HCT116 (cell line): ENCODE measurements at regions not wholly inside any gene's neighbourhood (a gene's known extent, or its start where the extent isn't known, plus 50 kb on each side); places are given as distances from the start of the nearest gene placed in this dataset.

ENCODE experiments used
- ATAC-seq: fragments of 200-7000 bp; cut with Tn5 transposase; 2 replicates; pipeline ENCODE4 v1.9.1; 2020; ENCODE audit warnings: mild to moderate bottlenecking, moderate library complexity
- BruUV-seq: library from RNA; stranded (reverse); fragments of 400-500 nt; replicated peaks from 2 replicates; lab custom pipeline; 2021; lab: Mats Ljungman, UMichigan
- CTCF ChIA-PET: fragments of 300-600 bp; sonication (Branson Sonifier 250); formaldehyde crosslinking; loops from one replicate; lab custom pipeline; 2021; ENCODE audit warnings: antibody characterized with exemption; lab: Charles Lee
- POLR2A ChIA-PET: fragments of 300-600, 350-600 bp; sonication (Branson Sonifier 250); formaldehyde crosslinking; loops from one replicate; lab custom pipeline; 2021; ENCODE audit warnings: antibody characterized with exemption; lab: Charles Lee
- RAD21 ChIA-PET, 2 experiments: fragments of 300-600 bp; sonication (Branson Sonifier 250); formaldehyde crosslinking; loops; one replicate each; lab custom pipeline; 2023; ENCODE audit warnings: low total read pairs in 2 of 2; ENCODE audit not compliant: uncharacterized antibody in 2 of 2, unreplicated experiment in 2 of 2, low non-redundant PET in 1 of 2; lab: Charles Lee
- DNase-seq: peaks from one replicate; pipeline ENCODE4 v3.0.0-alpha.2; 2010; ENCODE audit warnings: low read depth, low spot score
- H2AFZ ChIP-seq: fragments of 200-600 bp; shearing (Covaris generic), sonication (generic); 2 replicates; pipeline ENCODE4 v1.6.1; 2017; ENCODE audit warnings: low read depth, mixed run types, mixed read lengths, antibody characterized with exemption, low read length; ENCODE audit not compliant: poor library complexity, severe bottlenecking
- H3K27ac ChIP-seq: 2 replicates; pipeline ENCODE4 v1.5.1; 2012; ENCODE audit warnings: low read depth, low read length
- H3K27me3 ChIP-seq: fragments of 200-600 bp; sonication (generic); 2 replicates; pipeline ENCODE4 v1.6.1; 2016; ENCODE audit warnings: mixed run types, low read length, mixed read lengths; ENCODE audit not compliant: insufficient read depth
- H3K36me3 ChIP-seq, 2 experiments: fragments of 200-500 bp in 1 of 2; fragments of 200-600 bp in 1 of 2; sonication (Bioruptor generic) in 1 of 2; sonication (generic) in 1 of 2; 2 replicates each; pipeline versions ENCODE4 v1.5.1 to v1.6.1; 2014 to 2016; ENCODE audit warnings: low read length in 2 of 2, inconsistent platforms in 1 of 2, mixed read lengths in 1 of 2, mixed run types in 1 of 2; ENCODE audit not compliant: insufficient read depth in 2 of 2, control insufficient read depth in 1 of 2
- H3K4me1 ChIP-seq, 2 experiments: fragments of 200-600 bp in 1 of 2; sonication (generic) in 1 of 2; 2 replicates each; pipeline versions ENCODE4 v1.5.1 to v1.6.1; 2012 to 2017; ENCODE audit warnings: low read length in 2 of 2, inconsistent platforms in 1 of 2, mild to moderate bottlenecking in 1 of 2, mixed read lengths in 1 of 2, mixed run types in 1 of 2, moderate library complexity in 1 of 2; ENCODE audit not compliant: insufficient read depth in 2 of 2, control insufficient read depth in 1 of 2
- H3K4me2 ChIP-seq: fragments of 200-600 bp; sonication (generic); 2 replicates; pipeline ENCODE4 v1.6.1; 2017; ENCODE audit warnings: mixed run types, low read length, mixed read lengths
- H3K4me3 ChIP-seq, 2 experiments: fragments of 200-600 bp in 1 of 2; sonication (generic) in 1 of 2; replicated peaks in 1 of 2; 2 replicates each; pipeline ENCODE4 v1.5.1; 2011 to 2016; ENCODE audit warnings: low read length in 2 of 2, control low read depth in 1 of 2, low read depth in 1 of 2, mild to moderate bottlenecking in 1 of 2, mixed read lengths in 1 of 2, mixed run types in 1 of 2
- H3K79me2 ChIP-seq: fragments of 200-600 bp; sonication (generic); 2 replicates; pipeline ENCODE4 v1.6.1; 2017; ENCODE audit warnings: mild to moderate bottlenecking, mixed run types, low read length, moderate library complexity, mixed read lengths; ENCODE audit not compliant: insufficient read depth
- H3K9ac ChIP-seq: fragments of 200-600 bp; sonication (generic); 2 replicates; pipeline ENCODE4 v1.6.1; 2016; ENCODE audit warnings: low read length, mixed read lengths
- H3K9me2 ChIP-seq: fragments of 200-600 bp; sonication (generic), shearing (Covaris generic); 2 replicates; pipeline ENCODE4 v1.6.1; 2017; ENCODE audit warnings: mixed run types, mild to moderate bottlenecking, moderate library complexity; ENCODE audit not compliant: insufficient read depth
- H3K9me3 ChIP-seq, 2 experiments: fragments of 200-500 bp in 1 of 2; fragments of 200-600 bp in 1 of 2; sonication (Bioruptor generic) in 1 of 2; sonication (generic) in 1 of 2; 2 replicates each; pipeline ENCODE4 v1.6.1; 2014 to 2017; ENCODE audit warnings: low read length in 2 of 2, mixed read lengths in 2 of 2, inconsistent platforms in 1 of 2, low read depth in 1 of 2, mild to moderate bottlenecking in 1 of 2, mixed run types in 1 of 2, moderate library complexity in 1 of 2; ENCODE audit not compliant: control insufficient read depth in 1 of 2, insufficient read depth in 1 of 2
- H4K20me1 ChIP-seq: fragments of 200-600 bp; sonication (generic), shearing (Covaris generic); 2 replicates; pipeline ENCODE4 v1.6.1; 2017; ENCODE audit warnings: mixed run types, mild to moderate bottlenecking, moderate library complexity; ENCODE audit not compliant: insufficient read depth
- CEBPB ChIP-seq: IDR thresholded peaks from 2 replicates; pipeline ENCODE4 v1.6.1; 2012; ENCODE audit warnings: low read depth
- ELF1 ChIP-seq: IDR thresholded peaks from 2 replicates; pipeline ENCODE4 v1.6.1; 2012; ENCODE audit warnings: low read depth, borderline replicate concordance
- EZH2 ChIP-seq: fragments of 200-600 bp; sonication (generic); IDR thresholded peaks from 2 replicates; pipeline ENCODE4 v1.6.1; 2017; ENCODE audit warnings: antibody characterized with exemption, mixed run types
- EZH2phosphoT487 ChIP-seq: fragments of 200-600 bp; IDR thresholded peaks from 2 replicates; pipeline ENCODE4 v1.6.1; 2018; ENCODE audit warnings: antibody characterized with exemption, borderline replicate concordance
- FOSL1 ChIP-seq: IDR thresholded peaks from 2 replicates; pipeline ENCODE4 v1.6.1; 2012; ENCODE audit warnings: low read depth
- JUND ChIP-seq: IDR thresholded peaks from 2 replicates; pipeline ENCODE4 v1.6.1; 2012
- POLR2AphosphoS5 ChIP-seq: IDR thresholded peaks from 2 replicates; pipeline ENCODE4 v1.6.1; 2011; ENCODE audit warnings: mild to moderate bottlenecking, low read depth, low read length, moderate library complexity
- RAD21 ChIP-seq: IDR thresholded peaks from 2 replicates; pipeline ENCODE4 v1.6.1; 2012; ENCODE audit warnings: low read depth, mild to moderate bottlenecking
- SIN3A ChIP-seq: IDR thresholded peaks from 2 replicates; pipeline ENCODE4 v1.6.1; 2012; ENCODE audit warnings: low read depth
- SP1 ChIP-seq: IDR thresholded peaks from 2 replicates; pipeline ENCODE4 v1.6.1; 2012; ENCODE audit warnings: low read depth
- SRF ChIP-seq: IDR thresholded peaks from 2 replicates; pipeline ENCODE4 v1.6.1; 2012; ENCODE audit warnings: low read depth
- TCF7L2 ChIP-seq: IDR thresholded peaks from 2 replicates; pipeline ENCODE4 v1.7.0; 2011; ENCODE audit warnings: borderline replicate concordance, inconsistent platforms; ENCODE audit not compliant: insufficient read depth, insufficient read length; ENCODE audit errors: extremely low read depth
- ZFX ChIP-seq: fragments of 450-650 bp; IDR thresholded peaks from 2 replicates; pipeline ENCODE4 v1.6.1; 2017
- ZNF274 ChIP-seq: fragments of 200-500 bp; sonication (Bioruptor generic); IDR thresholded peaks from 2 replicates; pipeline ENCODE4 v1.6.1; 2014; ENCODE audit warnings: mild to moderate bottlenecking, low read depth, low read length, inconsistent platforms
- intact Hi-C: fragments of 100-400 bp; cut with micrococcal nuclease; formaldehyde crosslinking; loops from 2 replicates; pipeline ENCODE4 v1.10.0; 2022
- TF ChIP-seq, protein P1 (sequence below), 3 experiments: fragments of 200-600 bp in 1 of 3; sonication (generic) in 1 of 3; IDR thresholded peaks in 2 of 3; conservative IDR thresholded peaks in 1 of 3; 2 replicates each; pipeline ENCODE4 v1.5.1; 2012 to 2017; ENCODE audit warnings: low read depth in 2 of 3, low read length in 2 of 3, antibody characterized with exemption in 1 of 3, borderline replicate concordance in 1 of 3, control low read depth in 1 of 3, mild to moderate bottlenecking in 1 of 3, mixed read lengths in 1 of 3, mixed run types in 1 of 3, moderate library complexity in 1 of 3; ENCODE audit not compliant: insufficient read depth in 1 of 3
- TF ChIP-seq, protein P2 (sequence below): IDR thresholded peaks from 2 replicates; pipeline ENCODE4 v1.6.1; 2012; ENCODE audit warnings: low read depth
- TF ChIP-seq, protein P3 (sequence below): IDR thresholded peaks from 2 replicates; pipeline ENCODE4 v1.6.1; 2012
- TF ChIP-seq, protein P4 (sequence below): IDR thresholded peaks from 2 replicates; pipeline ENCODE4 v1.6.1; 2012

DNA sequence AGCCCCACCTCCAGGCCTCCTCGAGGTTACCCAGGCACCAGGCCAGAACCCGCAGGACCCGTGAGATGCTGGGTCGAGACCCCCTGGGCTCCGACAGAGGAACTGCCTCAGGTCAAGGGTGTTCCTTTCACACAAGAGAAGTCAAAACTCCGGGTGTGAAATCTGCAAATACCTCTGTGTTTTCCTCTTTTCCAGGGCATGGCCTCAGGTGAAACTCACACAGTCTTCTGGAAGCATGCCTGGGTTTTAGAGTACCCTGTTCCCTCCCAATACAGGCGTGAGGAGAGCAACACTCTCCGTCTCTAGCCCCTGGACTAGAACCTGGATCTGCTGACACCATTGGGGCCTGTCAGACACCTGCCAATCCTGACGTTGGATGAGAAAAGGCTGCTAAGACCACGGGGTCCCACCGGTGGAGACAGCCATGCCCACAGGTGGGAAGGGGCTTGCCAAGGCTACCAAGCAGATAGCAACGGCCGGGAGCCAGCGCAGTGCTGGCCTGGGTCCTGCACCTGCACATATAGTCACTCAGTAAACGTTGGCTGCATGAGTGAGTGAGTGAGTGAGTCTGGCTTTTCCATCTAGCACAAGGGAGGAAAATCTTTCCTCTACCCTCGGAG lies 182.0 kb upstream of the PPP1R26 start:
- intact Hi-C loops, result no loop called here
- H4K20me1 ChIP-seq, result no peaks in the 10 kb centered on the region
- H3K9ac ChIP-seq, result no peak overlapping the region
- no peak overlapping the region for H3K4me2 ChIP-seq
- H3K36me3 ChIP-seq, result no peaks in the 10 kb centered on the region
- no peak overlapping the region for H3K27ac ChIP-seq
- ATAC-seq, result no peak
- no peak overlapping the region for H2AFZ ChIP-seq
- H3K27me3 ChIP-seq, result peaks cover 21% of the 10 kb centered on the region; the same call in 1 of the 2 replicates
- no peaks in the 10 kb centered on the region for H3K79me2 ChIP-seq
- no peaks in the 10 kb centered on the region for H3K9me2 ChIP-seq
- BruUV-seq, result no TSS peak
- peaks cover 0 to 10% of the 10 kb centered on the region in 2 experiments; a peak in 3 of 4 replicates for H3K4me1 ChIP-seq
- ChIA-PET CTCF (no interaction called here), POLR2A (no interaction called here)
- TF ChIP-seq SRF (no peak), EZH2phosphoT487 (no peak), SIN3A (no peak), TCF7L2 (no peak), SP1 (no peak), EZH2 (no peak), RAD21 (no peak), ZFX (no peak), ELF1 (no peak), ZNF274 (no peak), CEBPB (no peak), FOSL1 (no peak), JUND (no peak), POLR2AphosphoS5 (no peak)
- TF ChIP-seq, protein P1, sequence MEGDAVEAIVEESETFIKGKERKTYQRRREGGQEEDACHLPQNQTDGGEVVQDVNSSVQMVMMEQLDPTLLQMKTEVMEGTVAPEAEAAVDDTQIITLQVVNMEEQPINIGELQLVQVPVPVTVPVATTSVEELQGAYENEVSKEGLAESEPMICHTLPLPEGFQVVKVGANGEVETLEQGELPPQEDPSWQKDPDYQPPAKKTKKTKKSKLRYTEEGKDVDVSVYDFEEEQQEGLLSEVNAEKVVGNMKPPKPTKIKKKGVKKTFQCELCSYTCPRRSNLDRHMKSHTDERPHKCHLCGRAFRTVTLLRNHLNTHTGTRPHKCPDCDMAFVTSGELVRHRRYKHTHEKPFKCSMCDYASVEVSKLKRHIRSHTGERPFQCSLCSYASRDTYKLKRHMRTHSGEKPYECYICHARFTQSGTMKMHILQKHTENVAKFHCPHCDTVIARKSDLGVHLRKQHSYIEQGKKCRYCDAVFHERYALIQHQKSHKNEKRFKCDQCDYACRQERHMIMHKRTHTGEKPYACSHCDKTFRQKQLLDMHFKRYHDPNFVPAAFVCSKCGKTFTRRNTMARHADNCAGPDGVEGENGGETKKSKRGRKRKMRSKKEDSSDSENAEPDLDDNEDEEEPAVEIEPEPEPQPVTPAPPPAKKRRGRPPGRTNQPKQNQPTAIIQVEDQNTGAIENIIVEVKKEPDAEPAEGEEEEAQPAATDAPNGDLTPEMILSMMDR (IDR thresholded peaks at IDR 0.05 in 2 of 3, conservative IDR thresholded peaks at IDR 0.05 in 1 of 3; ENCODE audit: borderline replicate concordance in 1 of 3, insufficient read depth in 1 of 3, low read depth in 2 of 3, low read length in 2 of 3), result no peak
- TF ChIP-seq, protein P2, sequence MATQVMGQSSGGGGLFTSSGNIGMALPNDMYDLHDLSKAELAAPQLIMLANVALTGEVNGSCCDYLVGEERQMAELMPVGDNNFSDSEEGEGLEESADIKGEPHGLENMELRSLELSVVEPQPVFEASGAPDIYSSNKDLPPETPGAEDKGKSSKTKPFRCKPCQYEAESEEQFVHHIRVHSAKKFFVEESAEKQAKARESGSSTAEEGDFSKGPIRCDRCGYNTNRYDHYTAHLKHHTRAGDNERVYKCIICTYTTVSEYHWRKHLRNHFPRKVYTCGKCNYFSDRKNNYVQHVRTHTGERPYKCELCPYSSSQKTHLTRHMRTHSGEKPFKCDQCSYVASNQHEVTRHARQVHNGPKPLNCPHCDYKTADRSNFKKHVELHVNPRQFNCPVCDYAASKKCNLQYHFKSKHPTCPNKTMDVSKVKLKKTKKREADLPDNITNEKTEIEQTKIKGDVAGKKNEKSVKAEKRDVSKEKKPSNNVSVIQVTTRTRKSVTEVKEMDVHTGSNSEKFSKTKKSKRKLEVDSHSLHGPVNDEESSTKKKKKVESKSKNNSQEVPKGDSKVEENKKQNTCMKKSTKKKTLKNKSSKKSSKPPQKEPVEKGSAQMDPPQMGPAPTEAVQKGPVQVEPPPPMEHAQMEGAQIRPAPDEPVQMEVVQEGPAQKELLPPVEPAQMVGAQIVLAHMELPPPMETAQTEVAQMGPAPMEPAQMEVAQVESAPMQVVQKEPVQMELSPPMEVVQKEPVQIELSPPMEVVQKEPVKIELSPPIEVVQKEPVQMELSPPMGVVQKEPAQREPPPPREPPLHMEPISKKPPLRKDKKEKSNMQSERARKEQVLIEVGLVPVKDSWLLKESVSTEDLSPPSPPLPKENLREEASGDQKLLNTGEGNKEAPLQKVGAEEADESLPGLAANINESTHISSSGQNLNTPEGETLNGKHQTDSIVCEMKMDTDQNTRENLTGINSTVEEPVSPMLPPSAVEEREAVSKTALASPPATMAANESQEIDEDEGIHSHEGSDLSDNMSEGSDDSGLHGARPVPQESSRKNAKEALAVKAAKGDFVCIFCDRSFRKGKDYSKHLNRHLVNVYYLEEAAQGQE, result no peak
- TF ChIP-seq, protein P3, sequence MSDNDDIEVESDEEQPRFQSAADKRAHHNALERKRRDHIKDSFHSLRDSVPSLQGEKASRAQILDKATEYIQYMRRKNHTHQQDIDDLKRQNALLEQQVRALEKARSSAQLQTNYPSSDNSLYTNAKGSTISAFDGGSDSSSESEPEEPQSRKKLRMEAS, result no peak
- TF ChIP-seq, protein P4, sequence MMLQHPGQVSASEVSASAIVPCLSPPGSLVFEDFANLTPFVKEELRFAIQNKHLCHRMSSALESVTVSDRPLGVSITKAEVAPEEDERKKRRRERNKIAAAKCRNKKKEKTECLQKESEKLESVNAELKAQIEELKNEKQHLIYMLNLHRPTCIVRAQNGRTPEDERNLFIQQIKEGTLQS, result no peak
- TF ChIP-seq, all 23 proteins: peak for 0
- RAD21 ChIA-PET, result no interaction called here
- H3K4me3 ChIP-seq, result no peak overlapping the region
- no peaks in the 10 kb centered on the region for H3K9me3 ChIP-seq
- DNase-seq, result no peak
